Epithelial cell of proximal tubule (primary cell): ENCODE measurements at regions not wholly inside any gene's neighbourhood (a gene's known extent, or its start where the extent isn't known, plus 50 kb on each side); places are given as distances from the start of the nearest gene placed in this dataset.

Source experiments
- DNase-seq: peaks from one replicate; pipeline ENCODE4 v3.0.0-alpha.2; 2011; ENCODE audit warnings: low read depth
- H3K4me3 ChIP-seq: 2 replicates; pipeline ENCODE4 v1.5.1; 2011; ENCODE audit warnings: low read depth, mild to moderate bottlenecking, low read length
- TF ChIP-seq, protein P1 (sequence below): conservative IDR thresholded peaks from 2 replicates; pipeline ENCODE4 v1.5.1; 2012; ENCODE audit warnings: low read depth, mild to moderate bottlenecking, low read length

DNA sequence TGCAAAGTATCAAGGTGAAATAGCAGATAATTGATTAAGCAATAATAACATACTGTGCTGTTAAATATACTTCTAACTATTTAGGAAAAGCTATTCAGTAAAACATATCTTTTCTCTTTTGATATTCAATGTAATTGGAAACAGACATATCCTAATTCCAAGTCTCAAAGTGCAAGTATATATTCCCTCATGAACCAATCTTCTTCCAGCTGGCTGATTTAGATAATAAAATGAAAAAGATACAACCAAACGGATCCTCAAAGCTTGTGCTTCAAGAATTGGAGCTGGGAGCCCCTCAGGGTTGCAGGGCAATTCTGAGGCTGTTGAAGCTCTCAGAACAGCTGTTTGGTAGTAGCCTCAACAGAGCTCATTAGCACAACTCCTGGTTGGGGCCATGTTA is 236.6 kb downstream of the ZIC1 start:
- TF ChIP-seq, protein P1, sequence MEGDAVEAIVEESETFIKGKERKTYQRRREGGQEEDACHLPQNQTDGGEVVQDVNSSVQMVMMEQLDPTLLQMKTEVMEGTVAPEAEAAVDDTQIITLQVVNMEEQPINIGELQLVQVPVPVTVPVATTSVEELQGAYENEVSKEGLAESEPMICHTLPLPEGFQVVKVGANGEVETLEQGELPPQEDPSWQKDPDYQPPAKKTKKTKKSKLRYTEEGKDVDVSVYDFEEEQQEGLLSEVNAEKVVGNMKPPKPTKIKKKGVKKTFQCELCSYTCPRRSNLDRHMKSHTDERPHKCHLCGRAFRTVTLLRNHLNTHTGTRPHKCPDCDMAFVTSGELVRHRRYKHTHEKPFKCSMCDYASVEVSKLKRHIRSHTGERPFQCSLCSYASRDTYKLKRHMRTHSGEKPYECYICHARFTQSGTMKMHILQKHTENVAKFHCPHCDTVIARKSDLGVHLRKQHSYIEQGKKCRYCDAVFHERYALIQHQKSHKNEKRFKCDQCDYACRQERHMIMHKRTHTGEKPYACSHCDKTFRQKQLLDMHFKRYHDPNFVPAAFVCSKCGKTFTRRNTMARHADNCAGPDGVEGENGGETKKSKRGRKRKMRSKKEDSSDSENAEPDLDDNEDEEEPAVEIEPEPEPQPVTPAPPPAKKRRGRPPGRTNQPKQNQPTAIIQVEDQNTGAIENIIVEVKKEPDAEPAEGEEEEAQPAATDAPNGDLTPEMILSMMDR, result no peak
- DNase-seq, result no peak
- no peak overlapping the region for H3K4me3 ChIP-seq

- TF ChIP-seq, protein P1, result no peak
- H3K4me3 ChIP-seq, result no peak overlapping the region
- no peak for DNase-seq
These were observed 240.3 kb downstream of the ZIC1 start for GRCh38 chr3:147649475-147649874.

GRCh38 chr3:147651107-147651778 is 242.1 kb downstream of the ZIC1 start:
- TF ChIP-seq, protein P1, result no peak
- DNase-seq, result no peak
- no peak overlapping the region for H3K4me3 ChIP-seq

DNA sequence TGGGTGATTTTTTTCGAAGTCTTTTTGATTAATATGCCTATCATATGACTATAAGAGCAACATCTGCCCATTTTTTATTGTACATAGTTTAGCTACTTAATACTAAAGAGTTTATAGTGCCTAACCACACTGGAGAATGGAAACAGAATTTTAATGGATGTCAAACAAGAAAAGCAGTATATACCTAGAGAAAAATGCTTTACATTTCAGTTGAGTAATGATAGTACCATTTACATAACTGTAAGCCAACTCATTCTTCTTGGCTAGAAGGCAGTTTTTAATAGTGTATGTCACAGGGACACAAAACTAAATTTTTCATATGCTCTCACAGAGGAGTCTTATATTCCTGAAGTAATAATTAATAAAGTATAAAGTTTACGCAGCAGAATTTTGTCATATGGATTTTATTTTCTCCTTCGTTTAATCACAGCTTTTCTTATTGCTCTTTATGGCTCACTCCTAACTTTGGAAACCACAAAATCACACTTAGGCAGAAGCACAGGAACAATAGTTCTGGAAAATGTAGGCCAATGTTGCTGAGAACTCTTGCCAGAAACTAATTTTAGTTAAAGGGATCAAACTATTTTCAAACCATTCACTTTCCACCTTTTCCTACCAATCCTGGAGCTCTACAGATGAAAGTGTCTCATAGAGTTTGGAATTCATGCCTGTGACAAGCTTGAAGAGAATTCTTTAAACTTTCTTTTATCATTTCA is 243.6 kb downstream of the ZIC1 start:
- TF ChIP-seq, protein P1, result no peak
- H3K4me3 ChIP-seq, result no peak overlapping the region
- no peak for DNase-seq

DNA sequence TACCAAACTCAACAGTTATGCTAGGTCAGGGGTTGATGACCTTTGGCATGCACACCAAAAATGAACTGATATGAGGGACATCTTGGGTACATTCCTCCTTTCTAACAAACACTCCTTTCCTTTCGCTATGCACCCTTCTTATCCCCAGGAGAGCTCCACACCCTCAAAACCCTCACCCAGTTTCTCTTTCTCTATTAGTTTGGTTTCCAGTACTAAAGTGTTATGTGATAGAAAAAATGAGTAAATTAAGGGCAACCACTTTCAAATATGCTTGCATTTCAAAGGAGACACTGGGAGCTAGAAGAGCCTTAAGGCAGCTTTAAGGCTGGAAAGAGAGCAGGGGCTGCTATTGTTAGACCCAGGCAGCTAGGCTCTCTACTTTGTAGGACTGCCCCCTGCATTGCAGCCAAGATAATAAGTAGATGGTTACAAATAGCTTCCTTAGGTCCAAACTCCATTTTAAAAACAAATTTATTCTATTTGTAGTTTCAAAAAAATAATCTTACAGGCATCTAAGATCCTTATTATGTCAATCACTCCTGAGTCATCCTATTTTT is 244.3 kb downstream of the ZIC1 start:
- no peak for DNase-seq
- H3K4me3 ChIP-seq, result no peak overlapping the region
- TF ChIP-seq, protein P1, result no peak

DNA sequence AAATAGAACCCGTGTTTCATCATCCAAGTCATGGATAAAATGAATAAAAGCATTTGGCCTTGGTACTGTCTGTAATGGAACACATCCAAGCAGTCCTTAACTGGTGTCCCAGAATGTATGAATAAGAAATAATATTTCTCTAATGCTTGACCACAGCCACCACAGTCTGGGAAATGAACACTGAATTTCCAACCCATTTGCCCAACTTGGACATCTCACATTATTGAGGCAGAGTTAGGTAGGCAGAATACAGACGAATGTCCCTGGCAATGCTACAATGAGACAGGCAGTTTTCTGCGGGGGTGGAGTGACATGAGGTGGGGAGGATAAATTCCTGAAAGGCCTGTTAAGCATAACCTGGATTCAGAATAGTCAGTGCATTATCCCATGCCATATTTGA is 245.7 kb downstream of the ZIC1 start:
- TF ChIP-seq, protein P1, result no peak
- no peak for DNase-seq
- H3K4me3 ChIP-seq, result no peak overlapping the region
